Peyer's patch (tissue), 4 donors: ENCODE measurements at regions not wholly inside any gene's neighbourhood (a gene's known extent, or its start where the extent isn't known, plus 50 kb on each side); places are given as distances from the start of the nearest gene placed in this dataset.

ENCODE experiments used
- DNase-seq, 3 donors: peaks; one replicate each; pipeline ENCODE4 v3.0.0-alpha.2; 2017 to 2019
- H3K27ac ChIP-seq, 4 donors: fragments of 200-600 bp; sonication (generic); one replicate each; pipeline ENCODE4 v1.5.1; 2016 to 2019
- H3K27me3 ChIP-seq, 2 donors: fragments of 200-600 bp; sonication (generic); one replicate each; pipeline ENCODE4 v1.5.1; 2019
- H3K36me3 ChIP-seq, 3 donors: fragments of 200-600 bp; sonication (generic); one replicate each; pipeline ENCODE4 v1.5.1; 2016 to 2019
- H3K4me1 ChIP-seq, 4 donors: fragments of 200-600 bp; sonication (generic); one replicate each; pipeline ENCODE4 v1.5.1; 2016 to 2019
- H3K4me3 ChIP-seq, 4 donors: fragments of 200-600 bp; sonication (generic); 1 replicate in 3 of 4; 2 replicates in 1 of 4; pipeline ENCODE4 v1.5.1; 2016 to 2019; ENCODE audit warnings: mild to moderate bottlenecking in 1 of 4
- H3K9me3 ChIP-seq, 4 donors: fragments of 200-600 bp; sonication (generic); one replicate each; pipeline ENCODE4 v1.5.1; 2016 to 2019; ENCODE audit warnings: mild to moderate bottlenecking in 1 of 4
- CTCF ChIP-seq, 6 experiments: fragments of 450-650 bp in 4 of 6; fragments of 200-600 bp in 2 of 6; sonication (generic) in 1 of 6; IDR thresholded peaks; one replicate each; pipeline ENCODE4 v1.5.1; 2017 to 2019; ENCODE audit warnings: antibody characterized with exemption in 6 of 6, mild to moderate bottlenecking in 3 of 6, moderate library complexity in 1 of 6
- POLR2A ChIP-seq, 2 donors: fragments of 450-650 bp; IDR thresholded peaks; one replicate each; pipeline ENCODE4 v1.5.1; 2017; ENCODE audit warnings: antibody characterized with exemption in 2 of 2, mild to moderate bottlenecking in 2 of 2, moderate library complexity in 2 of 2

- DNase-seq, result no peak
- no peak overlapping the region for H3K27ac ChIP-seq
- no peaks in the 10 kb centered on the region for H3K9me3 ChIP-seq
- H3K4me3 ChIP-seq, result no peak overlapping the region
- H3K27me3 ChIP-seq, result no peaks in the 10 kb centered on the region
- TF ChIP-seq POLR2A (IDR thresholded peaks at IDR 0.05) (no peak), CTCF (IDR thresholded peaks at IDR 0.05) (no peak)
- H3K4me1 ChIP-seq, result no peaks in the 10 kb centered on the region
- H3K36me3 ChIP-seq, result no peaks in the 10 kb centered on the region
Measured at GRCh38 chr13:37226971-37227370, 121.5 kb upstream of the CSNK1A1L start.

- no peaks in the 10 kb centered on the region for H3K27me3 ChIP-seq
Measured at GRCh38 chr13:37225414-37226070, 120.1 kb upstream of the CSNK1A1L start.

GRCh38 chr13:37216331-37216730, 110.9 kb upstream of the CSNK1A1L start:
- DNase-seq, result no peak
- Histone ChIP-seq H3K4me3 (no peak overlapping the region), H3K27me3 (no peaks in the 10 kb centered on the region), H3K27ac (no peak overlapping the region), H3K36me3 (no peaks in the 10 kb centered on the region), H3K9me3 (no peaks in the 10 kb centered on the region), H3K4me1 (no peaks in the 10 kb centered on the region)
- TF ChIP-seq POLR2A (IDR thresholded peaks at IDR 0.05) (no peak), CTCF (IDR thresholded peaks at IDR 0.05) (no peak)

More at GRCh38 chr13:37225414-37226070, 120.1 kb upstream of the CSNK1A1L start:
- Histone ChIP-seq H3K9me3 (no peaks in the 10 kb centered on the region), H3K4me3 (no peak overlapping the region), H3K36me3 (no peaks in the 10 kb centered on the region), H3K27ac (no peak overlapping the region), H3K4me1 (no peaks in the 10 kb centered on the region)
- no peak for DNase-seq
- TF ChIP-seq CTCF (IDR thresholded peaks at IDR 0.05) (no peak), POLR2A (IDR thresholded peaks at IDR 0.05) (no peak)

- no peak overlapping the region for H3K27ac ChIP-seq
- H3K4me1 ChIP-seq, result no peaks in the 10 kb centered on the region
- no peaks in the 10 kb centered on the region for H3K9me3 ChIP-seq
- DNase-seq, result no peak
- TF ChIP-seq POLR2A (IDR thresholded peaks at IDR 0.05), result no peak
- no peaks in the 10 kb centered on the region for H3K36me3 ChIP-seq
- H3K4me3 ChIP-seq, result no peak overlapping the region
- no peaks in the 10 kb centered on the region for H3K27me3 ChIP-seq
Measured at GRCh38 chr13:37212826-37213225, 107.4 kb upstream of the CSNK1A1L start.

- TF ChIP-seq POLR2A (IDR thresholded peaks at IDR 0.05) (no peak), CTCF (IDR thresholded peaks at IDR 0.05) (no peak)
- Histone ChIP-seq H3K9me3 (no peaks in the 10 kb centered on the region), H3K4me3 (no peak overlapping the region), H3K4me1 (no peaks in the 10 kb centered on the region), H3K27ac (no peak overlapping the region), H3K36me3 (no peaks in the 10 kb centered on the region), H3K27me3 (no peaks in the 10 kb centered on the region)
- no peak for DNase-seq
Measured at GRCh38 chr13:37211487-37211886, 106.0 kb upstream of the CSNK1A1L start.

- no peak overlapping the region for H3K27ac ChIP-seq
- H3K9me3 ChIP-seq, result no peaks in the 10 kb centered on the region
- no peaks in the 10 kb centered on the region for H3K27me3 ChIP-seq
- H3K36me3 ChIP-seq, result no peaks in the 10 kb centered on the region
- H3K4me1 ChIP-seq, result no peaks in the 10 kb centered on the region
- H3K4me3 ChIP-seq, result no peak overlapping the region
- no peak for DNase-seq
- TF ChIP-seq CTCF (IDR thresholded peaks at IDR 0.05) (no peak), POLR2A (IDR thresholded peaks at IDR 0.05) (no peak)
Measured at GRCh38 chr13:37209621-37210580, 104.4 kb upstream of the CSNK1A1L start.
